GM18909 (cell line): ENCODE measurements at regions not wholly inside any gene's neighbourhood (a gene's known extent, or its start where the extent isn't known, plus 50 kb on each side); places are given as distances from the start of the nearest gene placed in this dataset.
"Not testable (repeated sequence)": the region's sequence is repeated elsewhere in the genome, so short reads cannot be mapped to it uniquely, and the experiment has no call there.

ENCODE experiments used
- ATAC-seq: cut with Tn5 transposase; IDR thresholded peaks from one replicate; pipeline ENCODE4 v1.9.1; 2021; ENCODE audit warnings: mild to moderate bottlenecking; ENCODE audit not compliant: unreplicated experiment, poor library complexity

- ATAC-seq: no peak
These were observed 605.0 kb upstream of the RAG2 start for GRCh38 chr11:37203006-37203405.

GRCh38 chr11:37199082-37199481 is 601.0 kb upstream of the RAG2 start:
- no peak for ATAC-seq

- ATAC-seq: no peak
These were observed 586.3 kb upstream of the RAG2 start for GRCh38 chr11:37184326-37184725.

GRCh38 chr11:37182031-37182430 is 584.0 kb upstream of the RAG2 start:
- no peak for ATAC-seq

- ATAC-seq: no peak
These were observed 579.7 kb upstream of the RAG2 start for GRCh38 chr11:37177721-37178120.

- ATAC-seq: no peak
These were observed 573.4 kb upstream of the RAG2 start for GRCh38 chr11:37171451-37171850.

GRCh38 chr11:37170311-37170710 is 572.3 kb upstream of the RAG2 start:
- ATAC-seq: no peak

GRCh38 chr11:37145434-37145833 is 547.4 kb upstream of the RAG2 start:
- ATAC-seq: not testable (repeated sequence)

GRCh38 chr11:37142591-37142990 is 544.6 kb upstream of the RAG2 start:
- no peak for ATAC-seq

GRCh38 chr11:37141707-37142106 is 543.7 kb upstream of the RAG2 start:
- ATAC-seq: no peak

GRCh38 chr11:37135606-37136005 is 537.6 kb upstream of the RAG2 start:
- not testable (repeated sequence) for ATAC-seq

- ATAC-seq: no peak
These were observed 536.6 kb upstream of the RAG2 start for GRCh38 chr11:37134637-37135036.

GRCh38 chr11:37124384-37124783 is 526.3 kb upstream of the RAG2 start:
- no peak for ATAC-seq

GRCh38 chr11:37115963-37116362 is 517.9 kb upstream of the RAG2 start:
- ATAC-seq: no peak

- ATAC-seq: no peak
These were observed 512.3 kb upstream of the RAG2 start for GRCh38 chr11:37110385-37110784.

- ATAC-seq: no peak
These were observed 511.2 kb upstream of the RAG2 start for GRCh38 chr11:37109286-37109585.

- ATAC-seq: no peak
These were observed 510.6 kb upstream of the RAG2 start for GRCh38 chr11:37108436-37109285.

- no peak for ATAC-seq
These were observed 509.8 kb upstream of the RAG2 start for GRCh38 chr11:37107831-37108230.

GRCh38 chr11:37107415-37107814 is 509.4 kb upstream of the RAG2 start:
- ATAC-seq: no peak

GRCh38 chr11:37105427-37105826 is 507.4 kb upstream of the RAG2 start:
- no peak for ATAC-seq

GRCh38 chr11:37104380-37104779 is 506.3 kb upstream of the RAG2 start:
- no peak for ATAC-seq

- ATAC-seq: no peak
These were observed 502.0 kb upstream of the RAG2 start for GRCh38 chr11:37100008-37100407.
